Umbilical cord (tissue), 1 donor: ENCODE measurements at regions not wholly inside any gene's neighbourhood (a gene's known extent, or its start where the extent isn't known, plus 50 kb on each side); places are given as distances from the start of the nearest gene placed in this dataset.
"Not testable (repeated sequence)": the region's sequence is repeated elsewhere in the genome, so short reads cannot be mapped to it uniquely, and the experiment has no call there.

Source experiments
- DNase-seq: peaks from one replicate; pipeline ENCODE4 v3.0.0-alpha.2; 2015; ENCODE audit warnings: low spot score

GRCh38 chr16:9141813-9142212 lies 50.4 kb downstream of the HAPSTR1 start:
- DNase-seq, result no peak

- DNase-seq, result no peak
Measured at GRCh38 chr16:9144106-9144505, 52.7 kb downstream of the HAPSTR1 start.

GRCh38 chr16:9148374-9149015 lies 57.1 kb downstream of the HAPSTR1 start:
- no peak for DNase-seq

- DNase-seq, result no peak
Measured at GRCh38 chr16:9151074-9151473, 59.6 kb downstream of the HAPSTR1 start.

GRCh38 chr16:9151597-9151996 lies 60.2 kb downstream of the HAPSTR1 start:
- DNase-seq, result no peak

- no peak for DNase-seq
Measured at GRCh38 chr16:9152649-9153501, 61.4 kb downstream of the HAPSTR1 start.

GRCh38 chr16:9153502-9153864 lies 62.0 kb downstream of the HAPSTR1 start:
- no peak for DNase-seq

- no peak for DNase-seq
Measured at GRCh38 chr16:9154567-9155410, 63.3 kb downstream of the HAPSTR1 start.

- DNase-seq, result no peak
Measured at GRCh38 chr16:9155871-9156270, 64.4 kb downstream of the HAPSTR1 start.

GRCh38 chr16:9159839-9160550 lies 68.6 kb downstream of the HAPSTR1 start:
- peak; percentile 62 for DNase-seq

GRCh38 chr16:9160551-9160911 lies 69.1 kb downstream of the HAPSTR1 start:
- DNase-seq, result no peak

GRCh38 chr16:9165681-9166080 lies 74.2 kb downstream of the HAPSTR1 start:
- no peak for DNase-seq

GRCh38 chr16:9166326-9166993 lies 75.0 kb downstream of the HAPSTR1 start:
- not testable (repeated sequence) for DNase-seq

GRCh38 chr16:9169094-9169493 lies 77.7 kb downstream of the HAPSTR1 start:
- DNase-seq, result no peak

- no peak for DNase-seq
Measured at GRCh38 chr16:9170470-9170869, 79.0 kb downstream of the HAPSTR1 start.

- no peak for DNase-seq
Measured at GRCh38 chr16:9176547-9177418, 85.3 kb downstream of the HAPSTR1 start.

- no peak for DNase-seq
Measured at GRCh38 chr16:9177861-9178260, 86.4 kb downstream of the HAPSTR1 start.

- no peak for DNase-seq
Measured at GRCh38 chr16:9183682-9184353, 92.4 kb downstream of the HAPSTR1 start.

GRCh38 chr16:9184354-9184690 lies 92.9 kb downstream of the HAPSTR1 start:
- no peak for DNase-seq

- no peak for DNase-seq
Measured at GRCh38 chr16:9185381-9185780, 93.9 kb downstream of the HAPSTR1 start.
